HG02798 (cell line): ENCODE measurements at regions not wholly inside any gene's neighbourhood (a gene's known extent, or its start where the extent isn't known, plus 50 kb on each side); places are given as distances from the start of the nearest gene placed in this dataset.
"Not testable (repeated sequence)": the region's sequence is repeated elsewhere in the genome, so short reads cannot be mapped to it uniquely, and the experiment has no call there.

Experiments
- ATAC-seq: cut with Tn5 transposase; IDR thresholded peaks from one replicate; pipeline ENCODE4 v1.9.1; 2021; ENCODE audit warnings: mild to moderate bottlenecking; ENCODE audit not compliant: unreplicated experiment, poor library complexity

DNA sequence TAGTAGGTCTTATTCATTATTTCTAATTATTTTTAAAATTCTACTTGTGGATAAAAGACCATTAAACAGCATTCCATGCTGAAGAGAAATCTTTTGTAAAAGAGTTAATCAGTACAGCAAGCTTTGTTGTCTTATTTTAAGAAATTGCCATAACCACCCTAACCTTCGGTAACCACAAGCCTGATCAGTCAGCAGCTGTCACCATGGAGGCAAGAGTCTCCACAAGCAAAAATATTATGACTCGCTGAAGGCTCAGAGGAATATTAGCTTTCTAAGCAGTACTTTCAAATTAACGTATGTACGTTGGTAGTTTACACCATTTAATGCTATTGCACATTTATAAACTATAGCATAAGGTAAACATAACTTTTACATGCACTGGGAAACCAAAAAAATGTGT lies 650.5 kb upstream of the LINC00305 start:
- ATAC-seq = no peak

DNA sequence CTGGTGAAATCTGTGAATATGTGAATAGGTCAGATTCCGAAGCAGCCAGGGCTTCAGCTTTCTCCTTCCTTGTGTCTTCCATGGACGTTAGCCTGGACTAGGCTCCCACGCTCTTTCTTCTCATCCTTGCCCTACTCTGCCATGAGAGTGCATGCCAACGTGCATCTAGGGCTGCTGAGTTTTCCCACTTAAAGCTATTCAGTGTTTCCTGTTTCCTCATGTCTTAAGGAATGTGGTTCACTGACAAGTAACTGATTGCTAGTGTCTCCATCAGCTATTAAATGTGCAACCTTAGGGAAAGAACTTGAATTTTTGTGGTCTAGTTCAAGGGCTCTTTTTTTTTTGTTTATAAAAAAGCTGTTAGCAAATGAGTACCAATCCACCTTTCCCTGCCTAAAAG lies 642.3 kb upstream of the LINC00305 start:
- no peak for ATAC-seq

DNA sequence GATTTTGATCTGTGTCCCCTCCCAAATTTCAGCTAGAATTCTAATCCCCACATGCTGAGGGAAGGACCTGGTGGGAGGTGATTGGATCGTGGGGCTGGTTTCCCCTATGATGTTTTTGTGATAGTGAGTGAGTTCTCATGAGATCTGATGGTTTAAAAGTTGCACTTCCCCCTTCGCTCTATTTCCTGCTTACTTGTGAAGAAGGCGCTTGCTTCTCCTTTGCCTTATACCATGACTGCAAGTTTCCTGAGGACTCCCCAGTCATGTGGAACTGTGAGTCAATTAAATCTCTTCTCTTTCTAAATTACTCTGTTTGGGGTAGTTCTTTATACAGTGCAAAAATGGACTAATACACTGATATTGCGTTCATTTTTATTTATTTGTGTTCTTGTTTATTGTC lies 636.8 kb upstream of the LINC00305 start:
- ATAC-seq = no peak

DNA sequence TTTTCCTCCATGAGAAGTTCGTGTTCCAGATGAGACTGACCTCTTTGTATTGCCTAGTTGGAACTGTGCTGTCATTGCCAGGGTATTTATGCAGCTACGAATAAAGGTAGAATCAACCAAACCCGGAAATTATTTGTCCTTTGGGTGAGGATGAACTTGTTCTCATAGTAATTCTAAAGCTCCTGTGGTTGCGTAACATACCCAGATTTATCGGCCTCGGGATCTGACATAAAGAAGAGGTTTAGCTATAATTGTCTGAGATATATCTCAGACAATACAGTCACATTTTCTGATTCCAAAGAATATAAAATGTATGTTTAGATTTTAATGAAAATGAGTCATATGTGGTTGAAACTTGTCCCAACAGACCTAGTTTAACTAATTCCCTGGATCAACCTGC lies 628.7 kb upstream of the LINC00305 start:
- ATAC-seq = no peak

DNA sequence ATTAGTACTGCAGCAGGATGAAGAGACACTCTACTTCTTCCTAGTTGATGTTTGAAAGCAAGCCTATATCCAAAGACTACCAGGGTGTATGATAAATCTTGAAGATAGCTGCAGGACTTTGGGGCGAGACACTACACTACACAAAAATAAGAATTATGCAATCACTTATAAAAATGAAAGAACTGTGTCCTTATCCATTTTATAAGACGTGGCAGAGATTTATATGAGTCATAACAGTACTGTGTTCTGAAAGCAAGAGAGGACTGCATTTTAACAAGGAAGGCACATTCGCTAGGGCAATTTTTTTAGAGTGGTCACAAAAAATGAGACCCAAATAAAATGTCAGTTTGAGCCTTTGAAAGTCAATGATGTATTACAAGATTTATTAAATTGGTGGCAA lies 617.0 kb upstream of the LINC00305 start:
- ATAC-seq = no peak

DNA sequence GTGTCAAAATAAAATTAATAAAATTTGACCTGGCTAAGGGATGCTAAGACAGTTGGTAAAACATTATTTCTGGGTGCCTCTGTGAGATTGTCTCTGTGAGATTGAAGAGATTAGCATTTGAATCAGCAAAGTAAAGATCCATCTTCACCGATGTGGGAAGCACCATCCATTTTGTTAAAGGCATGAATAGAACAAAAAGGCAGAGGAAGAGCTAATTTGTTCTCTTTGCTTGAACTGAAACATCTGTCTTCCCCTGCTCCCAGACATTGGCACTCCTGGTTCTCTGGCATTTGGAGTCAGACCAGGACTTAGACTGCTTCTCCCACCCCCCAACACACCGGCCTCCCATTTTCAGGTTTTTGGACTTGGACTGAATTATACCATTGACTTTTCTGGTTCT lies 603.8 kb upstream of the LINC00305 start:
- ATAC-seq = no peak

DNA sequence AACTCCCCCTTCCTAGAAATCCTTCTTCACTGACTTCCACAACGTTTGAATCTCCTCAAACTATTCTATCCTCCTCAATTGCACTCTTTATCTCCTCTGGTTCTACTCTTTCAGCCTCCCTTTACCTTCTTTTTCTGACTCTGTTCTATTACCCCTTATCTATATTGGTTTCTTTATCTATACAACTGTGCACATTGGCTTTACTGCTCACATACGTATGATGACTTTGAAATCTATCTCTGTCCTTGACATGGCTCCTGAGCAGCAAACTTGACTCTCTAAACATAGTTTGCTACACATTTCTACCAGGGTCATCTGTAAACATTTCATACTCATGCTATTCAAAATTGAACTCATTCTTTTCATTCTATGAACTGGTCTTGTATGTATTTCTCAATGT lies 601.0 kb upstream of the LINC00305 start:
- ATAC-seq = no peak

DNA sequence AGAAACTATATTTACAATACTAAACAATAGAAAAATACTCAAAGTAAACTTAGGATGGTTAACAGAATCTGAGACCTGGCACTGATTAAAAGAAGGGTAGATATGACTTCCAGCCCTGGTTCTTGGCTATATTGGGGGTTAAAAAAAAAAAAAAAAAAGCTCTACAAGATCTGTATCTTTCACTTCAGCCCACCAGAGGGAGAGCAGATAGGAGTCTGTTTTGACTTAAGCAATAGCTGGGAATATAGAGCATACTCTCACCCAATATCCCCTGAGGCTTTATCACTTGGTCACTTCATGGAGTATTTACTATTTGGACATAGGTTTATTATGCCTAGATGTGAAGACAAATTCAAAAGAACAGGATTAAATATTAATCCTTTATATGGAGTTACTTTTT lies 598.9 kb upstream of the LINC00305 start:
- ATAC-seq = no peak

DNA sequence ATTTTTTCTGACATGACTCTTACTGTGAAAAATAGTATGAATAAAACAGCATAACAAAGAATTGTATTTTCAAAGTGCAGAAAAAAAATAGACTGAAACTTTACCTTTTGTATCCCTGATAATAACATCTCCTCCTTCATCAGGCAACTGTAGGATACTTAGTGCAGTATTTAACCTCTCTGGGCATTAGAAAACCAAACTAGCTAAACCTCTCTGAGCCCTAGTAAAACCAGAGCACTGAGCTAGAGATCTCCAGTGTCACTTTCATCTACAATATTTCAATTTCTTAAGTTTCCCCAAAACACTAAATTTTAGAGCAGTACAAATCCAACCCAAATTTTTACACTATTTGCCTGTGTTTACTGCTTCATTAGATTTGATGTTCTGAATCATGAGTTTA lies 594.0 kb upstream of the LINC00305 start:
- no peak for ATAC-seq

DNA sequence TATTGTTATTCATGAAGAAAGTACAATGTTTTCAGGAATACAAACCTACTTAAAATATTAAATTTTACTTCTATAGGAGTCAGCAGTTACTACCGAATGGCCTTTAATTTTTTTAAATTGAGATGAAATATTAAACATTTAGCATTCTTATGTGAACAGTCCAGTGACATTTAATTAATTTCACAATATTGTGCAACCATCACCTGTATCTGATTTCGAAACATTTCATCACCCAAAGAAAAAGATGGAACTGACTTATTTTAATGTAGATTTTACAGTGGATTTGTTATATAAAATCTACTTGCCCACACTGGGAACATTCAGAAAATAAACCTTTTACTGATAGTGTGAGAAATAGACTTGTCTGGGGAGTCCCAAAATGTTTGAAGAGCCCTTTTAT lies 585.2 kb upstream of the LINC00305 start:
- ATAC-seq = no peak

DNA sequence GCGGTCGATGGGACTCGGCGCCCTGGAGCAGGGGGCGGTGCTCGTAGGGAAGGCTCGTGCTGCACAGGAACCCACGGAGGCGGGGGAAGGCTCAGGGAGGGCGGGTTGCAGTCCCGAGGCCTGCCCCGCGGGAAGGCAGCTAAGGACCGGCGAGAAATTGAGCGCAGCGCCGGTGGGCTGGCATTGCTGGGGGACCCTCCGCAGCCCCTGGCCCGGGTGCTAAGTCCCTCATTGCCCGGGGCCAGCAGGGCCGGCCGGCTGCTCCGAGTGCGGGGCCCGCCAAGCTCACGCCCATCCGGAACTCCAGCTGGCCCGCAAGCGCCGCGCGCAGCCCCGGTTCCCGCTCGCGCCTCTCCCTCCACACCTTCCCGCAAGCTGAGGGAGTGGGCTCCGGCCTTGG lies 576.8 kb upstream of the LINC00305 start:
- ATAC-seq = not testable (repeated sequence)

DNA sequence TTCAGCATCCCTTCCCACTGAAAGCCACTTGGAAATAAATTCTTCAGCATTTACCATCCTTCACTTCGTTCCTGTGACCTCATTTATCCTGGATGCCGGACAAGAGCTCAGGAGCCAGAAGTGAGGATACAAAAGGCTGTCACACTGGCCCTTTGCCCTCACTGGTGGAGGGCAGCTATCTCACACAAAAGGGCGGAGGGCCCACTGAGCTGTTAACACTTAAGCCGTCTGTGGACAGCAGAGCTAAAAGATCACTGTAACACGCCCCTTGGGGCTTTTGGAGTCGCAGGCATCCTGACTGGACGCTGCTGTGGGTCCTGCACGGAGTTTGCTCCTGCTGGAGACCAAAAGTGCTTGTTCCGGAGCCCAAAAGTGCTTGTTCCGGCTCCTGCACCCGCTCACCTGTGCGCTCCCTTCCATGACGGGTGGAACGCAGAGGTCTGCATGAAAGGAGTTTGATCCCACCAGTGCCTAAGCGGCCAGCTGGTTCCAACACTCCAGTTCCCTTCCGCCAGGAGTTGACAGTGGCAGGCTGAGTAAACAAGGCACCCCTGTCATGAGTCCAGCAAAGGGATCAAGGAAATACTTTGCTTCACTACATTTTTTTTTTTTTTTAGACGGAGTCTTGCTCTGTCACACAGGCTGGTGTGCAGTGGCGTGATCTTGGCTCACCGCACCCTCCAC lies 572.0 kb upstream of the LINC00305 start:
- no peak for ATAC-seq

DNA sequence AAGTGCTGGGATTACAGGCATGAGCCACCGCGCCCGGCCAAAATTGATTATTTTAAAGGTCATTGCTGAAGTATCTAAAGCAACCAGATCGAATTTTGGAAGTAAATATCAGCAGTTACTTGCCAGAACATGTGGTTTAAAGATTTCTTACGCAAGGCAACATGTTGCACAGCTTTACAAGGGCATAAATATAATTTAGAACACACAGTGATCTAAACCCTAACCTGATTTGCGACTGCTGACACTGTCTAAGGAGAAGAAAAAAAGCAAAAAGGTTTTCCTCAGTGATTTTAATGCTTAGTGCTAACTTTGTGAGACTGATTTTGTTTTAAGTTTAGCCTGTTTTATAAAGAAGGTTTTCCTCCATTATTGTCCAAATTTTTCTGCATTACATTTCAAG lies 569.9 kb upstream of the LINC00305 start:
- no peak for ATAC-seq

DNA sequence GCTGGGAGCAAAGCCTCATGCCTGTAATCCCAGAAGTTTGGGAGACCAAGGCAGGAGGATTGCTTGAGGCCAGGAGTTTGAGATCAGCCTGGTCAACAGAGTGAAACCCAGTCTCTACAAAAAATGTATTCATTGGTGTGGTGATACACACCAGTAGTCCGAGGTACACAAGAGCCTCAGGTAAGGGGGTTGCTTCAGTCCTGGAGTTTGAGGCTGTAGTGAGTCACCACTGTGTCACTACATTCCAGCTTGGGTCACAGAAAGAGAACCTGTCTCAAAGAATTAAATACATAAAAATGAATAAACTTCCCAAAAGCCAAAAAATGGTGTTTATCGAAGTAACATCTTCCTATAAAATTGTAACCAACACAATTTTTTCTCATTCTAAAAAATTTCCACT lies 568.1 kb upstream of the LINC00305 start:
- ATAC-seq = no peak

DNA sequence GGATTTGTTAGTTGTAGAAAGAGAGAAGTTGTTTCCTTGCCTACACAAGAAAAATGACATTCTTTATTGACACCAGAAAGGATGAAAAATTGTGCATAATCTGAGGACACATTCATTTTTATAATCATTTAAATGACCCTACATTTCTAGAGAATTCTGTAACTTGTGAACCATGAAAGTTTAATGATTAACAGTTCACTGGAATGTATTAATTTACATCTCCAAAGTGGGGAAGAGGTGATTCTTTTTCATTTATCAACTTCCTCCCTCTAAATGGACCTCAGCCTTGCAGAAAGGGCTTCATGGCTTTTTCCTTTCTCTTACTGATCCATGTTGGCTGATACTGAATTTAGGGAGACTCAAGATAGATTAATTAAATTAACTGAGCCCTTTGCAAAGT lies 565.2 kb upstream of the LINC00305 start:
- no peak for ATAC-seq

DNA sequence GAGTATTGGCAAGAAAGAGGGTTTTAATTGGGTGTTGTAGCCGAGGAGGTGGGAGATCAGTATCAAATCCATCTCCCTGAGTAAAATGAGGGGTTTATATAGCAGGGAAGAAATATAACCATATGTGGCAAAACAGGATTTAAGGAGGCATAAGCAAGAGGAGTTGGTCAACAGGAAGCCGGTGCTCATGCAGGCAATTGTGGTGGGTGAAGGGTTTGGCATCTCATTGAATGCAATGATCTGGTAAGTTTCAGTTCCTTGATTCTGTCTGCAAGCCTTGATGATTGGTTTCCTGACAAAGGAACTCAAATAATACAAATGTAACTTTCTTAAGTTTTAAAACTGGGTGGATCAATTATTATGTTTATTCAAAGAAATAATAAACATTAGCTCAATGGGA lies 564.4 kb upstream of the LINC00305 start:
- ATAC-seq = peak; percentile 62

DNA sequence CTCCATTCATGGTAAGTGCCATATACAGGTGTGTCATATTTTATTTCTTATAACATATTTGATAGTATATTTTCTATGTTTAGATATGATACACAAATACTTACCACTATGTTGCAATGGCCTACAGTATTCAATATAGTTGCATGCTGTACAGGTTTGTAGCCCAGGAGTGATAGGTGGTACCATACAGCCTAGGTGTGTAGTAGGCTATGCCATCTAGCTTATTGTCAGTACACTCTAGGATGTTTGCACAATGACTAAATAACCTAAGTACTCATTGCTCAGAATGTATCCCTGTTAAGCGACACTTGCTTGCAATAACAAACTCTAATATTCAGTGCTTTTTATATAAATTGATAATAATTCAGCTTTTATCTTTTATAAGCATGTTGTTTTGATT lies 563.1 kb upstream of the LINC00305 start:
- ATAC-seq = no peak

DNA sequence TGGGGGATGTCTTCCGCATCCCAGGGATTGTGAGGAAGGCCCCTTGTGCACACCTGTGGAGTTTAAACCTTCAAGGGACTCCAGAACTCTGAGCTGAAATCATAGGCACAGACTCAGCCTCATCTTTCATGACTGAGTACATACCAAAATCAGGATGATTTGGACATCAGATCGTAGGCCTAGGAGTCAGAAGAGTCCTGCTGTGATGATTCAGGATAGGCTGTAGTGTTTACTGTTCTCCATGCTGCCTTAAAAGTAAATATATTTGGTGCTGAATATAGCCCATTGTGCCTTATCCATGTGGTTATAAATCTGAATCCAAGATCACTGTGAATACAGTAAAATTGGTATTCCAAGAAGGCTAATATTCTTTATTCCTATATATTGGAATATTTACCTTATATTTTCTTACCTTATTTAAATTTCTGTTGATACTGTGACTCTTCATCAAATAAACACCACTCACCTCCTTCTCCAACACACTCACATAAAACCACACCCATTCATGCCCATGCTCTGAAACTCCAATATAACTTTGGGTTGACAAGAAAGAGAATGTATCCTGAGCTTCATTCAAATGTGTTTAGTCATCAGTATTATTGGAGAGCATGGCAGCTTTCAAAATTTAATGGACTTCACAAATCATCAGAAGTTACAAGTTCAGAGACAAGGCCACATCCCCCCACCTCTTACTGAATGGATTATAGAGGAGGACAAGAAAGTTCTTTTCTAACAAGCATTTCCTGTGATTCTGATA lies 561.4 kb upstream of the LINC00305 start:
- no peak for ATAC-seq

DNA sequence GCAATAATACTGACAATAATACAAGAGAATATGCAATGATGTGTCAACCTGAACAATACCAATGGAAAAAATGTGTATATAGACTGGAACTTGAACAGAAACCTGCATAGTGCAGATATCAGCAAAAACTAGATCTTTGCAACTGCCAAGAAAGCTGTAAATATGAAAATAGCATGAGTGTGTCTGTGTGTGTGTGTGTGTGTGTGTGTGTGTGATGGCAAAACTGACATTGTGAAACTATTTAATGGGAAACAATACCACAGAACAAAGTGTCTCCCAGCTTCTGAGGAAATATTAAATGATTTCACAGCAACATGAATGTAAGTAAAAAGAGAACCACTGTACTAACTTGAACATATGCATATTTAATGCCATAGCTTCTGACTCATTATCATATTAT lies 558.2 kb upstream of the LINC00305 start:
- ATAC-seq = no peak

DNA sequence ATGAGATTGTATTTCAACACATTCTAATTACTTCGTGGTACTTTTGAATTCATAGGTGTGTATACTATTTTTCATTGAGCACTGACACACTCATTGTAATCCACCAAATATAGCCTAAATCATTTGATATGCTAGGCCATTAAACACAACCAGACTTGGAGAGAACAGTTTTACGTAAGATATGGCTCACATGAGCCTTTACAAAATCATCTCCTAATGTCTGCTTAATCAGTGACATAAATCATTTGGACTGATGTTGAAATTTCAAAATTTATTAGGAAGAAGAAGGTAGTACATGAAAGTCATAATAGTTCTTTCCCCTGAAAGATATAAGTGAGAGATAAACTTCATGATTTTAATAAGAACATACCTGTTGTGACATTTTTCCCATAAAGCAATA lies 550.2 kb upstream of the LINC00305 start:
- ATAC-seq = no peak

DNA sequence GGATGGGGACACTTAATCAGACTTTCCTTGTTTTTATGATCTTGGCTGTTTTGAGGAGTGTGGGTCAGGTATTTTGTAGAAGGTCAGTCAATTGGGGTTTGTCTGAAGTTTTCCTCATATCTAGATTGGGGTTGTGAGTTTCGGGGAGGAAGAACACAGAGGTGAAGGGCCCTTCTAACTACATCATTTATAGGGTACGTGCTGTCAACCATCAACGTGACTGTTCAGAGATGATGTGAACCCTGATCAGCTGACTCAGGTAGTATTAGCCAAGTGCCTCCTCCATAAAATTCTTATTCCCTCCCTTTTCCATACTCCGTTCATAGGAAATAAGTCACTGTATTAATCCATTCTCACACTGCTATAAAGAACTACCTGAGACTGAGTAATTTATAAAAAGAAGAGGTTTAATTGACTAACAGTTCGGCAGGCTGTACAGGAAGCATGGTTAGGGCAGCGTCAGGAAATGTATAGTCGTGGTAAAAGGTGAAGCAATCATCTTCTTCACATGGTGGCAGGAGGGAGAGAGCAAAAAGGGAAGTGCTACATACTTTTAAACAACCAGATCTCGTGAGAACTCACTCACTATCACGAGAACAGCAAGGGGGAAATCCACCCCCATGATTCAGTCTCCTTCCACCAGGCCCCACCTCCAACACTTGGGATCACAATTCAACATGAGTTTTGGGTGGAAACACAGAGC lies 547.1 kb upstream of the LINC00305 start:
- no peak for ATAC-seq

DNA sequence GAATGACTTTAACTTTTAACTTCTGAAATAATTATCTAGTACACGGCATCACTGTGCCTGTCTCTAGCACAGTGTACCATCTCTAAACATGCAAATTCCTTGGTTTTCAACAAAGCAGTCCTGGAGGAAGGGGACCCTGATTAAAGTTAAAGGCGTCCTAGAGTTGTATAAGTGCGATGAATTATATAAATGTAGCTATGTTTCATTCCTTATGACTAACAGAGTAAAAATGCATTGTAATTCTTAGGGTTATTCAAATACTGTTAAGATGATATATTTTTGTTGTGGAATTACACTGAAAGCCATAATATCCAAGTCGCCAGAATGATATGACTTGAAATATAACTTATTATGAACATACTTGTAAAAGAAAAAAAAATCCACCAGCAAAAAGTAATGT lies 544.9 kb upstream of the LINC00305 start:
- no peak for ATAC-seq
